Ammon's horn (tissue), 1 donor: ENCODE measurements at regions not wholly inside any gene's neighbourhood (a gene's known extent, or its start where the extent isn't known, plus 50 kb on each side); places are given as distances from the start of the nearest gene placed in this dataset.

Experiments used
- DNase-seq: peaks from one replicate; pipeline ENCODE4 v3.0.0-alpha.2; 2016; ENCODE audit warnings: low spot score

- DNase-seq: no peak
Measured at GRCh38 chr10:2445370-2445769, 622.0 kb upstream of the PFKP start.

DNA sequence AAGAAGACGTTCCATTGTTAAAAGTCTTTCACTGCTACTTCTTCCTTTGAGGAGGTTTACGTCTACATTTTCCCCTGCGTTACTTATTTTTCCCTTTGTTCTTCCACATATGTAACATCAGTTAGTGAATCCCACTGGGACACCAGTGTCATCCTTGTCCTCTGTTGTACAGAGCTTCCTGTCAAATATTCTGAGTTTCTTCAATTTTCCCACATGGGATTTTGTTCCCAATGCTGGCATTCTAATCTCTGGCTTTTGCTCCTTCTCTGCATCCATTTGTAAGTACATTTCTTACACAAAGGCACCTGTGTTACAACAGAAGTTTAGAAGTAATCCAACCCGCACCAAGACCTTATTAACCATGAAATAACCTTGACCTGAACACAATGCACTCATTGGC is 627.4 kb upstream of the PFKP start:
- DNase-seq: no peak

GRCh38 chr10:2439000-2439399 is 628.3 kb upstream of the PFKP start:
- no peak for DNase-seq

DNA sequence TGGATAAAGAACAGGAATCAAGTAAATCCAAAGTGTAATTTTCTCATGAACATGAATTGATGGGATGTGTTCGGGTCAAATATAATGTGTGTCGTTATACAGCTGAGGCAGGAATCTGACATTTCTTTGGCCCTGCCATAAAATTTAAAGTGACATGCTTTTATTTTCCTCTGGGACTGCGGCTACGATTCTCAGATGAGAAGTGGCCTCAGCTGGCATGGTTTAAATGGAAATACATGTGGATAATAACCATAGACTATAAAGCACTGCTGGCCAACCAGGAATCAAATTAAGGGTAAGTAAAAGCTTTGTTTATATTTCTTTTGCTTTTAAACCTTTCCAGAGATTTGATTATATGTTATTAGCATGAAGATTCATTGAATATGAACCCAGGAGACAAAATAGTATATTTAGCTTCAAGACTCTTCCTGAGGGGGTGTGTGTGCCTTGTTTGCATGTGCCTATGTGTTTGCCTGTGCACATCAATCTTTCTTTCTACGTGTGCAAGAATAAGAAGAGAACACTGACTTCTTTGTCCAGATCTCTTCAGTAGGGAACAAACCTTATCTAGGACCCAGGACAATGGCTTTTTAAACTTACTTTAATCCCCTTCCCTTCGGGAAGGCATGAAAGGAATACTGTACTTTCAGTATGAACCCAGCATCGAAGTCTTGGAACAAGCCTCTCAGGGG is 629.0 kb upstream of the PFKP start:
- no peak for DNase-seq

- no peak for DNase-seq
Measured at GRCh38 chr10:2436933-2437332, 630.4 kb upstream of the PFKP start.

DNA sequence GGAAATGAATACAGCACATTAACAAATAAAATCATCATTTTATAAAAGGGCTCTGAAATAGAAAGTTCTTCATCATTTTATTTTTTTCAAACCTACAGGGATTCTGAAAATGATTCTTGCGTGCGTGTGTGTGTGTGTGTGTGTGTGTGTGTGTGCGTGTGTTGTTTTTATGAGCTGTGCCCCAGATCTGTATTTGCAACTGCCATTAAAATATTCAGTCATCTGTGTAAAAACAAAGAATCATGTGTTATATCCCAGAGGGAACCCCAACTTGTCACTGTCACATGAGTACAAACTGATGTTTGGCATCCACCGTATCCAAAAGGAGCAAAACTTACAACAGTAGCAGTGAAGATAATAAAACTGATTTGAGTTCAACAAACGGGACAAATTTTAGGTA is 635.4 kb upstream of the PFKP start:
- no peak for DNase-seq

GRCh38 chr10:2427412-2427811 is 639.9 kb upstream of the PFKP start:
- no peak for DNase-seq

- DNase-seq: no peak
Measured at GRCh38 chr10:2425320-2425719, 642.0 kb upstream of the PFKP start.

GRCh38 chr10:2414562-2414961 is 652.8 kb upstream of the PFKP start:
- DNase-seq: no peak

GRCh38 chr10:2414039-2414438 is 653.3 kb upstream of the PFKP start:
- DNase-seq: no peak

GRCh38 chr10:2410049-2410448 is 657.3 kb upstream of the PFKP start:
- DNase-seq: no peak

DNA sequence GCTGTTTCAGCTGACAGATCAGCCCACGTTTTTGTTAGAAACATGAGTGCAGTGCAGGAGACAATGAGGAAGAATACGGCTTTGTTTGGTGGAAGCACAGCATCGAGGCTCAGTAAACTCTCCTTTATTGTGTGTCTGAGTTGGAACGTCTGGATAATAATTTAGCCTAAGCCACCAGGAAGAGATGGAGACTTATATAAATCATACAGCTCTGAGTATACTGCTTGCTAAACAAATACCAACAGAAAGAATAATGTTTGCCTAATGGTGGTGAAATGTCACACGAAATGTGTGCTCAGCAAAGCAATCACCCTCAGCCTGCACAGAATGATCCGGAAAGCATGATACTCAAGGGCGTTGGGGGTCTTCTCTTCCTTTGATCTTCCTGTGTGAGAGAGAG is 664.1 kb upstream of the ADARB2 start:
- no peak for DNase-seq

- no peak for DNase-seq
Measured at GRCh38 chr10:2399482-2399881, 662.2 kb upstream of the ADARB2 start.

DNA sequence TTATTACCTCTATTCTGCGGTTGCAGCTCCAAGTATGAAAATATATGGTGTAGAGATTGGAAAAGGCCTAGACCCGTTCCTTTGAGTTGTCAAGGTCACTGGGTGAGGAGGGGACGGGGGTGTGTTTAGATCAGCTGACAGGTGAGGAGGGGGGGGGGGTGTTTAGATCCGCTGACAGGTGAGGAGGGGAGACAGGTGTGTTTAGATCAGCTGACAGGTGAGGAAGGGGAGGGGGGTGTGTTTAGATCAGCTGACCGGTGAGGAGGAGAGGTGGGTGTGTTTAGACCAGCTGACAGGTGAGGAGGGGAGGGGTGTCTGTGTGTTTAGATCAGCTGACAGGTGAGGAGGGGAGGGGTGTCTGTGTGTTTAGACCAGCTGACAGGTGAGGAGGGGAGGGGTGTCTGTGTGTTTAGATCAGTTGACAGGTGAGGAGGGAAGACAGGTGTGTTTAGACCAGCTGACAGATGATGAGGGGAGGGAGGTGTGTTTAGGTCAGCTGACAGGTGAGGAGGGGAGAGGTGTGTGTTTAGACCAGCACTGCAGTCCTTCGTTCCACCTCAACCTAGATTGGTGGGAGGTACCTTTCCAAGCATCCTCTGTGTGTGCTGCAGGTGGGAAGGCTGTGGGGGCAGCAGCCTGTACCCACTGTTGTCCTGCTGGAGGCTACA is 655.0 kb upstream of the ADARB2 start:
- DNase-seq: no peak

DNA sequence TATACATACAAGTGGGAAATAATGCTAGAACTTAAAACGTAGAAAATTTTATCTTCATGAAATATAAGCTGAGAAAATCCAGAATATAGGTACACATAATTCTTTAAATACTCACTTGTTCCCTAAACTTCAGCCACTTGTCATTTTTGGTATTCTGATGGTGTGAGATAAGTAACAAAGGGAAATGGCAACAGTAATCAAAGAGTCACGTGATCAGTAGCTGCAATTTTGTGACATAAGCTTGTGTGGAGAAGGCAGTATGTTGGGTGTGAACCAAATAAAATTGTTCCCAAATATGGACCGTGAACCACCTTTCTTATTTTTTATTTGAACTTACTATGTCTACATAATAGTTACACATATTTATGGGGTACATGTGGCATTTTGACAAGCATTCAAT is 650.3 kb upstream of the ADARB2 start:
- DNase-seq: no peak

- no peak for DNase-seq
Measured at GRCh38 chr10:2387261-2387660, 649.9 kb upstream of the ADARB2 start.

GRCh38 chr10:2380218-2380617 is 642.9 kb upstream of the ADARB2 start:
- no peak for DNase-seq

GRCh38 chr10:2367083-2367482 is 629.8 kb upstream of the ADARB2 start:
- no peak for DNase-seq

GRCh38 chr10:2366264-2366931 is 629.1 kb upstream of the ADARB2 start:
- no peak for DNase-seq

DNA sequence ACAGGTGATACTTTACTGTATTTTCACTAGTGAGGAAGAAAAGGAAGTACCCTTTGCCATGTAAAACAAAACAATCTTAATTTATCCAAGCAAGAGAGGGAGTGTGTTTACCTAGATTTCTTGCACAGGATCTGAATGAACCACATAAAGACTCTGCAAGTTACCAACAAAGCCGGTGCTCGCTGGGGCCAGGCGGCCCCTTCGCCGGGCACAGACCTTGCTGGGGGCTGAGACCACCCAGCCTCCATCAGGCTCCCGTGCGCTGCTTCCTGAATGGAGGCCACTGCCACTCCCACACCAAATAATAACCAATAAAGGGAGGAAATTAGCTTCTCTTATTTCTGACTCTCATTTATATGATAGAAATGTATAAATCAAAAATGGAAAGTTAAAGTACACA is 625.0 kb upstream of the ADARB2 start:
- DNase-seq: no peak

DNA sequence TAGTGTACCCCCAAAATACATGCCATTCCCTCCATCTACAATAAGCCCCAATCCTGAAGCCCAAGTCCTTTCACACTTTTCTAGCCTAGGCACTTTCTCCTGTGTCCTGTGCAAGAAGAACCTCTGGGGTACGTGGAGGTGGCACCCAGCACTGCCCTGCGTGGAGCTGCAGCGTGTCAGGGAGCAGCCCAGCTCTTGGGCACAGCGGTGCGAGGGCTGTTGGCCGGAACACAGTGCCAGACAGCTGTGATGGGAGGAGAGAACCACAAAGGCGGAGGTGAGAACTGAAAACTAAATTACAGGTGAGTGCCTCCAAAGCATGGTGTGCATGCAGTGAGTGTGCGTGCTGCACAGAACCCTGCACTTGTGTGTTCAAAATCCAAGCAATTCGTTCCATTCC is 621.3 kb upstream of the ADARB2 start:
- DNase-seq: no peak

GRCh38 chr10:2356670-2357069 is 619.3 kb upstream of the ADARB2 start:
- DNase-seq: no peak

DNA sequence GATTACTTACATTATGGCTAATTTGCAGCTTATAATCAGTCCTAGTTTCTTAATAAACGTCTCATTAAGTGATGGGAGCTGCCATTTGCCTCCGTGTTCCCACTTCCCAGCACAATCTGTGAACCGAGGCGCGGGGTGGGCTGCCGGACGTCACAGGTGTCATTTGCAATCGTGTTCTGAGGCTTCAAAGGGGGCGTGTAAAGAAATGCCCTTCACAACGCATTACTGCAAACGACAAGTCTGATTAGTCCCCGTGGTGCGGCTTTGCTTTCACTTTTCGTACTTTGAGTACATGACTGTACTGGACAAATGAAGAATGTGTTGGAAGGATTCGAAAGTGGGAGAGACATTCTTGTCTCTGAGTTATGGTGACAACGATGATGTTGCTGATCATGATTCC is 614.2 kb upstream of the ADARB2 start:
- DNase-seq: no peak

- no peak for DNase-seq
Measured at GRCh38 chr10:2342206-2342605, 604.9 kb upstream of the ADARB2 start.
